Endothelial cell of umbilical vein (primary cell): ENCODE measurements at regions not wholly inside any gene's neighbourhood (a gene's known extent, or its start where the extent isn't known, plus 50 kb on each side); places are given as distances from the start of the nearest gene placed in this dataset.

Source experiments
- BruUV-seq: library from RNA; stranded (reverse); fragments of 400-500 nt; replicated peaks from 2 replicates; lab custom pipeline; 2021; lab: Mats Ljungman, UMichigan
- CTCF ChIA-PET: fragments of 300-600, 350-600 bp; sonication (Branson Sonifier 250); formaldehyde crosslinking; loops from one replicate; lab custom pipeline; 2021; ENCODE audit warnings: antibody characterized with exemption, inconsistent platforms; lab: Charles Lee
- POLR2A ChIA-PET: fragments of 300-600, 350-600 bp; sonication (Branson Sonifier 250); formaldehyde crosslinking; loops from one replicate; lab custom pipeline; 2021; ENCODE audit warnings: antibody characterized with exemption, inconsistent platforms; lab: Charles Lee
- DNase-seq: peaks from one replicate; pipeline ENCODE4 v3.0.0-alpha.2; 2011; ENCODE audit warnings: low read depth, low spot score
- FAIRE-seq: peaks from 2 replicates; lab custom pipeline; 2011; peaks lifted over from hg19 to GRCh38; lab: Jason Lieb, UNC
- H2AFZ ChIP-seq: 2 replicates; pipeline ENCODE4 v1.6.0; 2012; ENCODE audit warnings: low read depth, low read length, control low read depth, inconsistent platforms
- H3K27ac ChIP-seq: 2 replicates; pipeline ENCODE4 v1.5.1; 2011; ENCODE audit warnings: low read depth, mild to moderate bottlenecking, control low read depth, low read length, moderate library complexity; ENCODE audit not compliant: insufficient read depth
- H3K27me3 ChIP-seq, 2 experiments: 2 replicates each; pipeline versions ENCODE4 v1.6.0 to v1.6.1; 2011; ENCODE audit warnings: low read length in 2 of 2, mixed read lengths in 1 of 2; ENCODE audit not compliant: control insufficient read depth in 2 of 2, insufficient read depth in 2 of 2
- H3K36me3 ChIP-seq, 2 experiments: 2 replicates in 1 of 2; 3 replicates in 1 of 2; pipeline ENCODE4 v1.5.1; 2011; ENCODE audit warnings: low read length in 2 of 2, mild to moderate bottlenecking in 1 of 2, moderate library complexity in 1 of 2; ENCODE audit not compliant: control insufficient read depth in 2 of 2, insufficient read depth in 2 of 2; ENCODE audit errors: extremely low read depth in 1 of 2
- H3K4me1 ChIP-seq: 3 replicates; pipeline ENCODE4 v1.5.1; 2011; ENCODE audit warnings: mild to moderate bottlenecking, low read length; ENCODE audit not compliant: control insufficient read depth, insufficient read depth; ENCODE audit errors: extremely low read depth
- H3K4me2 ChIP-seq: 2 replicates; pipeline ENCODE4 v1.6.1; 2011; ENCODE audit warnings: low read length, control low read depth, mixed read lengths; ENCODE audit not compliant: insufficient read depth
- H3K4me3 ChIP-seq, 3 experiments: fragments of 200-600 bp in 1 of 3; sonication (generic), shearing (Covaris generic) in 1 of 3; replicated peaks in 1 of 3; 2 replicates each; pipeline ENCODE4 v1.5.1; 2011 to 2016; ENCODE audit warnings: control low read depth in 3 of 3, low read length in 3 of 3, mild to moderate bottlenecking in 2 of 3, inconsistent platforms in 1 of 3, low read depth in 1 of 3, moderate library complexity in 1 of 3; ENCODE audit not compliant: insufficient read depth in 1 of 3
- H3K79me2 ChIP-seq: 2 replicates; pipeline ENCODE4 v1.6.0; 2012; ENCODE audit warnings: low read length, inconsistent platforms; ENCODE audit not compliant: control insufficient read depth, insufficient read depth
- H3K9ac ChIP-seq: replicated peaks from 2 replicates; pipeline ENCODE3; 2011; ENCODE audit warnings: low read length, control low read depth; ENCODE audit not compliant: insufficient read depth; ENCODE audit errors: extremely low read depth
- H3K9me1 ChIP-seq: replicated peaks from 3 replicates; pipeline ENCODE4 v1.6.0; 2011; ENCODE audit warnings: mild to moderate bottlenecking, low read length; ENCODE audit not compliant: control insufficient read depth, insufficient read depth; ENCODE audit errors: extremely low read depth
- H3K9me3 ChIP-seq: replicated peaks from 2 replicates; pipeline ENCODE4 v1.5.1; 2012; ENCODE audit warnings: low read length, inconsistent platforms; ENCODE audit not compliant: control insufficient read depth, insufficient read depth
- H4K20me1 ChIP-seq: replicated peaks from 2 replicates; pipeline ENCODE3; 2011; ENCODE audit warnings: mild to moderate bottlenecking, low read length; ENCODE audit not compliant: control insufficient read depth, insufficient read depth; ENCODE audit errors: extremely low read depth
- CTCF ChIP-seq, 2 donors: IDR thresholded peaks; 1 replicate in 1 of 2; 2 replicates in 1 of 2; pipeline ENCODE4 v1.5.1; 2011; ENCODE audit warnings: low read length in 2 of 2, mild to moderate bottlenecking in 2 of 2, moderate library complexity in 2 of 2, control low read depth in 1 of 2, inconsistent platforms in 1 of 2, low read depth in 1 of 2; ENCODE audit not compliant: insufficient read depth in 1 of 2; ENCODE audit errors: extremely low read depth in 1 of 2
- EZH2 ChIP-seq: IDR thresholded peaks from 2 replicates; pipeline ENCODE4 v1.6.1; 2012; ENCODE audit warnings: borderline replicate concordance, low read depth, mild to moderate bottlenecking, moderate library complexity, low read length, inconsistent platforms; ENCODE audit not compliant: severe bottlenecking
- FOS ChIP-seq: IDR thresholded peaks from 2 replicates; pipeline ENCODE4 v1.6.1; 2011; ENCODE audit warnings: mild to moderate bottlenecking, low read length, moderate library complexity, borderline replicate concordance; ENCODE audit not compliant: insufficient read depth
- GATA2 ChIP-seq: IDR thresholded peaks from 2 replicates; pipeline ENCODE4 v1.7.0; 2011; ENCODE audit warnings: low read depth, mild to moderate bottlenecking, moderate library complexity, mixed read lengths, low read length; ENCODE audit not compliant: insufficient read length, insufficient read depth
- JUN ChIP-seq: IDR thresholded peaks from 2 replicates; pipeline ENCODE4 v1.6.1; 2011; ENCODE audit warnings: borderline replicate concordance, low read depth; ENCODE audit not compliant: insufficient read length, insufficient read depth
- MAX ChIP-seq: IDR thresholded peaks from 2 replicates; pipeline ENCODE4 v1.6.1; 2011; ENCODE audit not compliant: insufficient read depth, insufficient read length
- MYC ChIP-seq: IDR thresholded peaks from one replicate; pipeline ENCODE4 v1.6.1; 2011; ENCODE audit warnings: mild to moderate bottlenecking, low read depth, low read length
- POLR2A ChIP-seq: IDR thresholded peaks from 2 replicates; pipeline ENCODE4 v1.6.1; 2012; ENCODE audit warnings: low read depth, mild to moderate bottlenecking, control low read depth, low read length
- POLR2AphosphoS5 ChIP-seq: IDR thresholded peaks from 2 replicates; pipeline ENCODE4 v1.6.1; 2012; ENCODE audit warnings: low read depth, mild to moderate bottlenecking, control low read depth, low read length, moderate library complexity; ENCODE audit not compliant: insufficient read depth
- dilution Hi-C: fragments of 300-500 bp; cut with MboI; formaldehyde crosslinking; loops from one replicate; pipeline ENCODE4 v1.15.0; 2019; ENCODE audit warnings: low sequenced_read_pairs; ENCODE audit not compliant: extremely low pct_ligation_motif_present
- intact Hi-C: fragments of 100-400 bp; cut with micrococcal nuclease; formaldehyde crosslinking; loops from one replicate; pipeline ENCODE4 v1.10.0; 2022

GRCh38 chr1:5684791-5685190 lies 307.4 kb downstream of the NPHP4 start:
- ChIA-PET POLR2A (no interaction called here), CTCF (no interaction called here)
- Histone ChIP-seq H2AFZ (no peak overlapping the region), H3K4me3 (no peak overlapping the region), H3K27ac (no peak overlapping the region), H3K9me3 (peaks cover 2% of the 10 kb centered on the region), H3K9ac (no peak overlapping the region), H4K20me1 (no peaks in the 10 kb centered on the region), H3K36me3 (no peaks in the 10 kb centered on the region), H3K4me2 (no peak overlapping the region), H3K79me2 (no peaks in the 10 kb centered on the region), H3K4me1 (no peaks in the 10 kb centered on the region), H3K9me1 (no peaks in the 10 kb centered on the region), H3K27me3 (no peaks in the 10 kb centered on the region)
- BruUV-seq, result no TSS peak
- dilution Hi-C loops, result no loop called here
- FAIRE-seq (no peak), DNase-seq (no peak)
- TF ChIP-seq MYC (no peak), POLR2AphosphoS5 (no peak), MAX (no peak), GATA2 (no peak), JUN (no peak), FOS (no peak), EZH2 (no peak), CTCF (IDR thresholded peaks at IDR 0.05; ENCODE audit: extremely low read depth in 1 of 2, insufficient read depth in 1 of 2, low read depth in 1 of 2, low read length in 2 of 2) (no peak), POLR2A (no peak)
- intact Hi-C loops, result no loop called here
